ENCODE measurements at regions not wholly inside any gene's neighbourhood (a gene's known extent, or its start where the extent isn't known, plus 50 kb on each side); places are given as distances from the start of the nearest gene placed in this dataset.

DNA sequence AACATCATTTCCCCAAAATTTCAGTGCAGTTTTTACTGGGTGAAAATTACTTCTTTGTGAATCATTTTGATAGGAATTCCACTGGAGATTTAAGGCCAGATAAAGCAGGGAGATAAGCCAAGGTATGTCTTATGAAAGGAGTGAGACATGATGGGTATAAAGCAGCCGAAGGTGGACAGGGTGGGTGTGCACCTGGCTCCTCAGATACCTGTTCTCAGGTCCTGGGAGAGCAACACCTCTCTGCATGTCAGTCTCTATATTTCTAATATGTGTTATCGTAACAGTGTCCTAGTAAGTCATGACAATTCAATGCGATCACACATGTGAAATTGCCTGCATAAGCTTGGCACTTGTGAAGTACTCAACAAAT is 768.8 kb downstream of the RNF144A start:
- TF ChIP-seq MYC (IDR thresholded peaks at IDR 0.05; ENCODE audit: low read depth, low read length) (no peak), POLR2A (IDR thresholded peaks at IDR 0.05; ENCODE audit: extremely low read depth, insufficient read length) (no peak)
- TF ChIP-seq, protein P1, sequence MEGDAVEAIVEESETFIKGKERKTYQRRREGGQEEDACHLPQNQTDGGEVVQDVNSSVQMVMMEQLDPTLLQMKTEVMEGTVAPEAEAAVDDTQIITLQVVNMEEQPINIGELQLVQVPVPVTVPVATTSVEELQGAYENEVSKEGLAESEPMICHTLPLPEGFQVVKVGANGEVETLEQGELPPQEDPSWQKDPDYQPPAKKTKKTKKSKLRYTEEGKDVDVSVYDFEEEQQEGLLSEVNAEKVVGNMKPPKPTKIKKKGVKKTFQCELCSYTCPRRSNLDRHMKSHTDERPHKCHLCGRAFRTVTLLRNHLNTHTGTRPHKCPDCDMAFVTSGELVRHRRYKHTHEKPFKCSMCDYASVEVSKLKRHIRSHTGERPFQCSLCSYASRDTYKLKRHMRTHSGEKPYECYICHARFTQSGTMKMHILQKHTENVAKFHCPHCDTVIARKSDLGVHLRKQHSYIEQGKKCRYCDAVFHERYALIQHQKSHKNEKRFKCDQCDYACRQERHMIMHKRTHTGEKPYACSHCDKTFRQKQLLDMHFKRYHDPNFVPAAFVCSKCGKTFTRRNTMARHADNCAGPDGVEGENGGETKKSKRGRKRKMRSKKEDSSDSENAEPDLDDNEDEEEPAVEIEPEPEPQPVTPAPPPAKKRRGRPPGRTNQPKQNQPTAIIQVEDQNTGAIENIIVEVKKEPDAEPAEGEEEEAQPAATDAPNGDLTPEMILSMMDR (IDR thresholded peaks at IDR 0.05; ENCODE audit: low read depth, low read length): no peak

Measured in NB4 (cell line).